GM21515 (cell line): ENCODE measurements at regions not wholly inside any gene's neighbourhood (a gene's known extent, or its start where the extent isn't known, plus 50 kb on each side); places are given as distances from the start of the nearest gene placed in this dataset.
A peak's percentile ranks its signal among the peaks of the same experiment; 100 is the strongest.

ENCODE experiments used
- ATAC-seq: cut with Tn5 transposase; IDR thresholded peaks from one replicate; pipeline ENCODE4 v1.9.1; 2021; ENCODE audit not compliant: unreplicated experiment

DNA sequence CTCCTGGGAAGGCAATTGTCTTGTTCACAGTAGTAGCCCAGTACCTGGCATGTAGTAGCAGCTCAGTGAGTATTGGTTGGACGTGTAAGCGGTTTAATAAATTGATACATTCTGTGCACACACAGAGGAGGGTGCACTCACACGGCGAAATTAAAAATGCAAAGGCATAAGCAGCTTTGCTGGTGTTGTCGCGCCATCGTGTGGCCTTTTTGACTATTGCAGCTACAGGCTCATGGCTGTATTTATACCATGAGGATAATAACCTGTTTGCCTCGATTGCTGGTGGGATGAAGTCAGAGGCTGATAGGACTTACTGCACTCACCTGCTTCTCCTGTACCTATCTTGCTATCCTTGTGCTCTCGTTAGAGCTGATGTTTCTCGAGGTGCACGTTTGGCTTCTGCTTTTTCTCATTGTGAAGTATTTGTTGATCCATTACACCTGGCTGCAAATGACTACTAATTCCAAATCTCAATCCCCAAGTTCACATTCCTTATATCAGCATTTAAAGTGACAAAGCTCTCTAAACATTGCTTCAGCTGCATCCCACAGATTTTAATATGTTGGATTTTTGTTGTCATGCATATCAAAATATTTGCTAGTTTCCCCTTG lies 61.5 kb downstream of the TBXT start:
- ATAC-seq = peak; percentile 84

GRCh38 chr6:166105341-166106075 lies 62.1 kb downstream of the TBXT start:
- ATAC-seq = no peak

- no peak for ATAC-seq
These were observed 62.8 kb downstream of the TBXT start for GRCh38 chr6:166104872-166105271.

GRCh38 chr6:166104107-166104506 lies 63.5 kb downstream of the TBXT start:
- ATAC-seq = no peak

DNA sequence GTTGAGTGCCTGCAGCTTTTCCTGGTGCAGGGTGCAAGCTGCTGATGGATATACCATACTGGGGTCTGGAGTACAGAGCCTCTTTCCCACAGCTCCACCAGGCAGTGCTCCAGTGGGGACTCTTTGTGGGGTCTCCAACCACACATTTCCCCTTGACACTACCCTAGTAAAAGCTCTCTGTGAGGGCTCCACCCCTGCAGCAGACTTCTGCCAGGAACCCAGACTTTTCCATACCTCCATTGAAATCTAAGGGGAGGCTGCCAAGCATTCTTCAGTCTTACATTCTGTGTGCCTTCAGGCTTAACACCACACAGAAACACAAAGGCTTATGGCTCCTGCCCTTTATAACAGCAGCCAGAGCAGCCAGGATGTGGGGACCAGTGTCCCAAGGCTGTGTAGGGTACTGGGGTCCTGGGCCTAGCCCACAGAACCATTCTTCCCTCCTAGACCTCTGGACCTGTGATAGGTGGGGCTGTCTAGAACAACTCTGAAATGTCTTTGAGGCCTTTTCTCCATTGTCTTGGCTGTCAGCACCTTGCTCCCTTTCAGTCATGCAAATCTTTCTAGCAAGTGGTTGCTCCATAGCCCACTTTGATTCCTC lies 65.7 kb downstream of the TBXT start:
- no peak for ATAC-seq

DNA sequence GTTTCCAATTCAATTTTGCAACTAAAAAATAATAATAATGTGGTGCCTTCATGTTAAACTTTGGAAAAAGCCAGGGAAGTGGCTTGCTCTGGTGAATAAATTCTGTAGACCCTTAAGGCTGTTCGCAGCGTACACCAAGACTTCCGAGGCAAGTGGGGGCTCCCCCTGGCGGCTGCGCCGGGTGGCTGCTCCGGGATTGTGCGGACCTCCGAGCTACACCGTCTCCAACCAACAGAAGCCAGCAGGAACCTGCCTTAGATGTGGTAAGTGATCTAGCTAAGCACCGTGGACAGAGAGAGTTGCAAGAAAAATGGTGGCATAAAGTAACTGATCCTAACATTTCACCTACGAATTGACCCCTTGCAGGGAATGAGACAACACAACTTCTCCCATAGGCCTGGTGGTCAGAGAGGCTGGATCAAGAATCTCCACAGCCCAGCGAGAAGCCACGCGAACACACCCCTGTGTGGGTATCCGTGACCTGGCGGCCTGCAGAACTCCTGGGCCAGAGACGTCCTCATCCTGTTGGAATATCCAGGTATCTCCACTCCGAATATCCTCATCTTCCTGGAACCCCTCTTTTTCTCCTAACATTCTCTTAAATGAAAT lies 69.6 kb downstream of the TBXT start:
- peak; percentile 90 for ATAC-seq

DNA sequence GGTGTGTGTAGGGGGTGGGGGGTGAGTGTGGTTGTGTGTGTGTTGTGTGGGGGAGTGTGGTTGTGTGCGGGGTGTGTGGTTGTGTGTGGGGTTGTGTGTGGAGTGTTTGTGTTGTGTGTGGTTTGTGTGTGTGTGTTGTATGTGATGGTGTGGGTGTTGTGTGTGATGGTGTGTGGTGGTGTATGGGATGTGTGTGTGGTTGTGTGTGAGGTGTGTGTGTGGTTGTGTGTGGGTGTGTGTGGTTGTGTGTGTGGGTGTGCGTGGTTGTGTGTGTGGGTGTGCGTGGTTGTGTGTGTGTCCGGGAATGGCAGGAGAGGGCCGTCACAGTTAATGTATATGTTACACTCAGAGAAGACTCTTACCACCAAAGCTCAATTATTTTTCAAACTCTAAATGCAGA lies 79.8 kb downstream of the TBXT start:
- ATAC-seq = no peak

GRCh38 chr6:166087246-166087645 lies 80.4 kb downstream of the TBXT start:
- ATAC-seq = no peak

DNA sequence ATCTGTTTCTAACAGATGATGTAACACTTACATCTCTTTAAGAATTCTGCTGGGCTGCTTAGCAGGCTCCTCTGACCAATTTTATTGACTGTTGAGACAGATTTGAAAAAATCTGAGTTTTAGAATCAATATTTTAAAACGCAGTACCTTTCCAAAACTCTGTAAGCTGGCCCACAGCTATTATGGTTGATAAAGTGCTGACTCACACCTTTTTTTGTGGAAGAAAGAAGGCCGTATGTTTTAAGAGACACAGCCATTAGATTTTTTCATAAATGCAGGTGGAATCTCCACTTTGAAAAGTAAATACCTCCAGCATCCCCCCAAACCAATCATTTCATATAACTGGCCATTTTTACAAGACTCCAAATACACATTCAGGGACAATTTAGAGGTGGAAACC lies 82.2 kb downstream of the TBXT start:
- ATAC-seq = no peak

GRCh38 chr6:166084951-166085350 lies 82.7 kb downstream of the TBXT start:
- ATAC-seq = no peak

- ATAC-seq = no peak
These were observed 87.8 kb downstream of the TBXT start for GRCh38 chr6:166079841-166080240.

DNA sequence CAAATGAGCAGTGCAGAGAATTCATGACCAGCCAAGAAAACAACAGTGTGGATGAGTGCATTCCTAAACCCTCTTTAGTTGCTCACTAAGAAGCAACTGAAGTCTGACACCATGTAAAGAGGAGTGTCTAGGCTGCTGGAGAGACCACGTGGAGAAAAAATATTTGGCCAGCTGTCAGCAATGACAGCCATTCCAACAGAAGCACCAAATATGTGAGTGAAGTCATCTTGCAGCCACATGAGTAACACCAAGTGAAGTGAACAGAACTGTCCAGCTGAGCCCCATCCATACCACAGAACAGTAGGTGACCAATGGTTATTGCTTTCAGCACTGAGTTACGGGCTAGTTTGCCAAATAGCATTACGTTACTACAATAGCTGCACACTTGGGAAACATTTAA lies 89.4 kb downstream of the TBXT start:
- no peak for ATAC-seq

DNA sequence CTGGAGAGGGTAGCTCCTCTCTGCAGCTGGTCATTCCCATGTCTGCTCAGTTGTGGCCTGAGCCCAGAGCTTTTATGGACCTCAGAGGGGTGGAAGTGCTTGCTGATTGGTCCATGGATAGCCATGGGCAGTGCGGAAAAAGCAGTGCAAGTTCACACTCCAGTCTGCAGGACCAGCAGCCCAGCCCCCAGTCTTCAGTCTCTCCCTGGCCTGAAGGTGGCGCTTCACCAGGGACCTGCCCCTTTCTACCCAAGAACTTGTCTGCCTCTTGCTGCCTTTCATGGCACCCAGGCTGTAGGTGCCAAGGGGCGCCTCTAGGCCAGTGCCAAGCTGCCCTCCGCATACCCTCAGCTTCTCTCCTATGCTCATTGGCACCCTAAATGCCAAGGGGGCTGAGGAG lies 91.0 kb downstream of the TBXT start:
- no peak for ATAC-seq

GRCh38 chr6:166075925-166076324 lies 91.7 kb downstream of the TBXT start:
- no peak for ATAC-seq

DNA sequence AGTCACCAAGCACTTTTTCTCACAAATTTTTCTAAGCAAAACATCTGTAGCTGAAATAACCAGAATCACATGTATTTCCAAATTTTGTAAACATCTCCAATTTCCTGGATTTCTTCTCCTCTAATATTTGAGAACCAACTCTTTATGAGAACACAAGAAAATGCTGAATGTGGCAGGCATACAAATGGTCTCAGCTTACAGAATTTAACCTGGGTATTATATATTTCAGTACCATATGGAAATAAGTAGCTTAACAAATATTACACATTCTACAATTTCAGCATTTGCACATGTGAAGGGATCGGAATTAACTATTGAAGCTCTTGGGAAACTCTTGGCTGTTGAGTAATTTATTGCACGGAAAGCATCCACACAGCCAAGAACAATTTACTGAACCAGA lies 92.5 kb downstream of the TBXT start:
- no peak for ATAC-seq

- no peak for ATAC-seq
These were observed 94.6 kb downstream of the TBXT start for GRCh38 chr6:166073082-166073481.

DNA sequence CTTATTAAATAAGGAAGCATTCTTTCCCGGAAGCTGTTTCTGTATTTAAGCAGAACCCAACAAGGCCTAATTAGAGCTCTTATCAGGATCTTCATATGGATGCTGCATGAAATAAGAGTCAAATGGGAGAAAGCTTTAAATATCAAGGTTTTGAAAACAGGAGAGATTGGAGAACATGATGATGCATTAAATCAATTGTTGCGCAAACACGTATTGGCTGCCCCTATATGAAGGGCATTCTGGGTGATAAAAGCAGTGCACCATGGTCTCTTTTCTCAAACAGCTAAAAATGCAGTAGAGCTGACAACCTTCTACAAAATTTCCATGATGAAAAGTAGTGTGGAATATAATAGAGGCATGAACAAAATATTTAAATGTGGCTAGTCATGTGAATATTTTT lies 98.9 kb downstream of the TBXT start:
- ATAC-seq = no peak

- ATAC-seq = no peak
These were observed 109.4 kb downstream of the TBXT start for GRCh38 chr6:166058064-166058739.

DNA sequence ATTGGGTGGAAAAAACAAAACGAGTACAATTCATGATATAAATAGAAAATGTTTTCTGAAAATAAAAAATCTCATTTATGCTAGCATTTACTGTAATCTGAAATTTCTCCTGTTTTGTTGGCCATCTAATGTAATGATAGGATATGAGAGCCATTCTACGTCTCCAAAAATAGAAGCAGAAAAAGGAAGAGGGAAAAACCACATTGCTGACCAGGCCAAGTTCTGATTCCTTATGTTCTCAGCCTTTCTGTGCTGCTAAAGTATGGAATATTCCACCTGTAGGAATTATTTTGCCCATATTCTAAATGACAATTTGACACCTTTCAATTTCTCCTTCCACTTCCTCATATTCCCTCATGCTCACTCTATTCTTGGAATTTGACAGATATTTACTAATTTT lies 110.2 kb downstream of the TBXT start:
- no peak for ATAC-seq

GRCh38 chr6:166056637-166057036 lies 111.0 kb downstream of the TBXT start:
- no peak for ATAC-seq

DNA sequence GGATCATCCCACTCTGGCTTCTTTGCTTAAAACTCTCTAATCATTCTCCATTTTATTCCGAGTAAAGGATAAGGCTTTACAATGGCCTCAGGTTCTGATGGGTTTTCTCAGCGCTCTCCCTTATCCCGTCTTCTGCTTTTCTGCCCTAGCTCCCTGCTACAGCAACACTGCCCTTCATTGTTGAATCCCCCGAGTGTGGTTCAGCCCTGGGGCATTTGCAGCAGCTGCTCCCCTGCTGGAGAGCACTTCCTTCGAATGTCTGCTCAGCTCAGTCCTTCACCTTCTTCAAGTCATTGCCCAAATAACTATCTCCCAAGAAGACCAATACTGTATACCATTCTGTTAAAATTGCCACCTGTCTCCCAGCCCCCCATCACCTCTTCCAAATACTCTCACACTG lies 111.8 kb downstream of the TBXT start:
- ATAC-seq = no peak

- no peak for ATAC-seq
These were observed 114.8 kb downstream of the TBXT start for GRCh38 chr6:166052837-166053236.
